K562 (cell line): ENCODE measurements at regions not wholly inside any gene's neighbourhood (a gene's known extent, or its start where the extent isn't known, plus 50 kb on each side); places are given as distances from the start of the nearest gene placed in this dataset.

Experiments
- CBX2 ChIP-seq: fragments of 200-600 bp; sonication (generic); IDR thresholded peaks from one replicate; pipeline ENCODE4 v1.6.1; 2012; ENCODE audit warnings: mild to moderate bottlenecking, low read length, inconsistent platforms; ENCODE audit not compliant: insufficient read depth, poor library complexity, severe bottlenecking
- CREB1 ChIP-seq, 2 experiments: sonication (generic) in 1 of 2; formaldehyde crosslinking in 1 of 2; IDR thresholded peaks; 2 replicates each; pipeline versions ENCODE4 v1.6.1 to v1.8.0; 2012 to 2022; ENCODE audit warnings: inconsistent platforms in 1 of 2, mild to moderate bottlenecking in 1 of 2, missing genetic modification reagents in 1 of 2, moderate library complexity in 1 of 2
- CTCF ChIP-seq, 3 experiments: IDR thresholded peaks in 2 of 3; conservative IDR thresholded peaks in 1 of 3; 2 replicates each; pipeline ENCODE4 v1.5.1; 2011 to 2012; ENCODE audit warnings: low read length in 3 of 3, mild to moderate bottlenecking in 3 of 3, control low read depth in 2 of 3, improper control_type of control experiment in 1 of 3, inconsistent platforms in 1 of 3, low read depth in 1 of 3, mixed read lengths in 1 of 3, moderate library complexity in 1 of 3; ENCODE audit not compliant: insufficient read depth in 2 of 3
- E2F6 ChIP-seq, 2 experiments: IDR thresholded peaks; 2 replicates each; pipeline ENCODE4 v1.6.1; 2011; ENCODE audit warnings: borderline replicate concordance in 1 of 2, control low read depth in 1 of 2, low read depth in 1 of 2, low read length in 1 of 2, mild to moderate bottlenecking in 1 of 2, mixed read lengths in 1 of 2, moderate library complexity in 1 of 2; ENCODE audit not compliant: insufficient read depth in 1 of 2, insufficient read length in 1 of 2, poor library complexity in 1 of 2, severe bottlenecking in 1 of 2; ENCODE audit errors: extremely low read depth in 1 of 2
- EZH2 ChIP-seq: IDR thresholded peaks from 2 replicates; pipeline ENCODE4 v1.6.1; 2012; ENCODE audit warnings: low read depth, mild to moderate bottlenecking, inconsistent platforms, low read length, borderline replicate concordance
- IRF1 ChIP-seq: sonication (generic); formaldehyde crosslinking; IDR thresholded peaks from 2 replicates; pipeline ENCODE4 v1.8.0; 2022; ENCODE audit warnings: missing genetic modification reagents, mild to moderate bottlenecking, borderline replicate concordance
- JUNB ChIP-seq: fragments of 450-650 bp; formaldehyde crosslinking; conservative IDR thresholded peaks from 2 replicates; pipeline ENCODE4 v1.4.0; 2020; ENCODE audit warnings: mild to moderate bottlenecking
- POLR2AphosphoS5 ChIP-seq: IDR thresholded peaks from 2 replicates; pipeline ENCODE4 v1.6.1; 2011; ENCODE audit warnings: mild to moderate bottlenecking, low read depth, low read length, moderate library complexity; ENCODE audit not compliant: control insufficient read depth, insufficient read depth
- POLR3A ChIP-seq: IDR thresholded peaks from 2 replicates; pipeline ENCODE4 v1.6.1; 2011; ENCODE audit warnings: borderline replicate concordance, mild to moderate bottlenecking, moderate library complexity; ENCODE audit not compliant: insufficient read length, insufficient read depth; ENCODE audit errors: extremely low read depth
- TAF9B ChIP-seq: fragments of 450-650 bp; IDR thresholded peaks from 2 replicates; pipeline ENCODE4 v1.6.1; 2018; ENCODE audit warnings: mild to moderate bottlenecking; ENCODE audit not compliant: partially characterized antibody
- ZC3H8 ChIP-seq: fragments of 450-650 bp; IDR thresholded peaks from 2 replicates; pipeline ENCODE4 v1.6.1; 2017
- ZSCAN29 ChIP-seq: fragments of 450-650 bp; IDR thresholded peaks from 2 replicates; pipeline ENCODE4 v1.6.1; 2017
- TF ChIP-seq, protein P1 (sequence below): sonication (generic); formaldehyde crosslinking; IDR thresholded peaks from 2 replicates; pipeline ENCODE4 v1.8.0; 2022; ENCODE audit warnings: mild to moderate bottlenecking, low read depth, missing genetic modification reagents
- TF ChIP-seq, protein P2 (sequence below): fragments of 450-650 bp; IDR thresholded peaks from 2 replicates; pipeline ENCODE4 v1.6.1; 2016; ENCODE audit warnings: missing biosample characterization, missing genetic modification characterization

GRCh38 chr3:127092368-127092767 lies 100.6 kb upstream of the PRR23E start:
- TF ChIP-seq CTCF (IDR thresholded peaks at IDR 0.05 in 2 of 3, conservative IDR thresholded peaks at IDR 0.05 in 1 of 3; ENCODE audit: insufficient read depth in 2 of 3, low read depth in 1 of 3, low read length in 3 of 3), result no peak
- no peak for TF ChIP-seq E2F6 (IDR thresholded peaks at IDR 0.05; ENCODE audit: borderline replicate concordance in 1 of 2, extremely low read depth in 1 of 2, insufficient read depth in 1 of 2, insufficient read length in 1 of 2, low read depth in 1 of 2, low read length in 1 of 2, poor library complexity in 1 of 2, severe bottlenecking in 1 of 2)
- no peak for TF ChIP-seq POLR3A
- no peak for TF ChIP-seq ZC3H8
- no peak for TF ChIP-seq CREB1 (IDR thresholded peaks at IDR 0.05)
- no peak for TF ChIP-seq CREB1 (CRISPR knock-in tag; IDR thresholded peaks at IDR 0.05)
- TF ChIP-seq, protein P1, sequence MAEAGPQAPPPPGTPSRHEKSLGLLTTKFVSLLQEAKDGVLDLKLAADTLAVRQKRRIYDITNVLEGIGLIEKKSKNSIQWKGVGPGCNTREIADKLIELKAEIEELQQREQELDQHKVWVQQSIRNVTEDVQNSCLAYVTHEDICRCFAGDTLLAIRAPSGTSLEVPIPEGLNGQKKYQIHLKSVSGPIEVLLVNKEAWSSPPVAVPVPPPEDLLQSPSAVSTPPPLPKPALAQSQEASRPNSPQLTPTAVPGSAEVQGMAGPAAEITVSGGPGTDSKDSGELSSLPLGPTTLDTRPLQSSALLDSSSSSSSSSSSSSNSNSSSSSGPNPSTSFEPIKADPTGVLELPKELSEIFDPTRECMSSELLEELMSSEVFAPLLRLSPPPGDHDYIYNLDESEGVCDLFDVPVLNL, result no peak
- TF ChIP-seq EZH2, result no peak
- TF ChIP-seq CBX2, result no peak
- no peak for TF ChIP-seq ZSCAN29
- TF ChIP-seq, protein P2, sequence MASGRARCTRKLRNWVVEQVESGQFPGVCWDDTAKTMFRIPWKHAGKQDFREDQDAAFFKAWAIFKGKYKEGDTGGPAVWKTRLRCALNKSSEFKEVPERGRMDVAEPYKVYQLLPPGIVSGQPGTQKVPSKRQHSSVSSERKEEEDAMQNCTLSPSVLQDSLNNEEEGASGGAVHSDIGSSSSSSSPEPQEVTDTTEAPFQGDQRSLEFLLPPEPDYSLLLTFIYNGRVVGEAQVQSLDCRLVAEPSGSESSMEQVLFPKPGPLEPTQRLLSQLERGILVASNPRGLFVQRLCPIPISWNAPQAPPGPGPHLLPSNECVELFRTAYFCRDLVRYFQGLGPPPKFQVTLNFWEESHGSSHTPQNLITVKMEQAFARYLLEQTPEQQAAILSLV (tag), result no peak
- TF ChIP-seq JUNB (CRISPR knock-in tag), result no peak
- TF ChIP-seq IRF1 (CRISPR knock-in tag), result no peak
- no peak for TF ChIP-seq TAF9B
- no peak for TF ChIP-seq POLR2AphosphoS5
